CD4-positive, CD25-positive, alpha-beta regulatory T cell (primary cell): ENCODE measurements at regions not wholly inside any gene's neighbourhood (a gene's known extent, or its start where the extent isn't known, plus 50 kb on each side); places are given as distances from the start of the nearest gene placed in this dataset.
"Not testable (repeated sequence)": the region's sequence is repeated elsewhere in the genome, so short reads cannot be mapped to it uniquely, and the experiment has no call there.

Experiments used
- ATAC-seq, 2 donors: fragments of 150-1000 bp; cut with Tn5 transposase; one replicate each; pipeline ENCODE4 v1.10.0; 2021; ENCODE audit warnings: low read depth in 2 of 2, moderate number of reproducible peaks in 2 of 2, moderate library complexity in 1 of 2
- DNase-seq, 3 donors: peaks; one replicate each; pipeline versions ENCODE4 v3.0.0 to v3.0.0-alpha.2; 2012 to 2022; ENCODE audit warnings: mixed read lengths in 1 of 3
- H3K27ac ChIP-seq: one replicate; pipeline ENCODE4 v1.7.0; 2013; ENCODE audit warnings: mild to moderate bottlenecking, low read length; ENCODE audit not compliant: insufficient read depth, poor library complexity, severe bottlenecking
- H3K27me3 ChIP-seq: one replicate; pipeline ENCODE4 v1.7.0; 2013; ENCODE audit warnings: low read length; ENCODE audit not compliant: control insufficient read depth, insufficient read depth
- H3K36me3 ChIP-seq: one replicate; pipeline ENCODE4 v1.7.0; 2013; ENCODE audit warnings: mild to moderate bottlenecking, low read length, moderate library complexity; ENCODE audit not compliant: control insufficient read depth, insufficient read depth
- H3K4me1 ChIP-seq: 2 replicates; pipeline ENCODE4 v1.7.0; 2013; ENCODE audit warnings: mild to moderate bottlenecking, low read length; ENCODE audit not compliant: insufficient read depth, control insufficient read depth, poor library complexity, severe bottlenecking
- H3K4me3 ChIP-seq: one replicate; pipeline ENCODE4 v1.7.0; 2013; ENCODE audit warnings: low read depth, mild to moderate bottlenecking, low read length, moderate library complexity
- H3K9me3 ChIP-seq, 2 experiments: 1 replicate in 1 of 2; 2 replicates in 1 of 2; pipeline ENCODE4 v1.7.0; 2013; ENCODE audit warnings: low read length in 2 of 2, mild to moderate bottlenecking in 1 of 2, moderate library complexity in 1 of 2; ENCODE audit not compliant: control insufficient read depth in 2 of 2
- H3K27ac Mint-ChIP-seq, 3 donors: one replicate each; pipeline ENCODE4 v1.8.0; 2020 to 2022; ENCODE audit warnings: mild to moderate bottlenecking in 3 of 3, mixed read lengths in 3 of 3, moderate library complexity in 2 of 3
- H3K27me3 Mint-ChIP-seq: one replicate; pipeline ENCODE4 v1.8.0; 2022; ENCODE audit warnings: mild to moderate bottlenecking, mixed read lengths
- H3K36me3 Mint-ChIP-seq: one replicate; pipeline ENCODE4 v1.8.0; 2020; ENCODE audit warnings: mixed read lengths
- H3K4me1 Mint-ChIP-seq, 4 donors: one replicate each; pipeline ENCODE4 v1.8.0; 2020 to 2022; ENCODE audit warnings: mixed read lengths in 4 of 4, mild to moderate bottlenecking in 1 of 4
- H3K4me3 Mint-ChIP-seq, 4 donors: one replicate each; pipeline ENCODE4 v1.8.0; 2020 to 2022; ENCODE audit warnings: mild to moderate bottlenecking in 4 of 4, mixed read lengths in 4 of 4, moderate library complexity in 3 of 4
- H3K9me3 Mint-ChIP-seq, 7 donors: one replicate each; pipeline ENCODE4 v1.8.0; 2020 to 2022; ENCODE audit warnings: mixed read lengths in 7 of 7, mild to moderate bottlenecking in 3 of 7, moderate library complexity in 2 of 7

DNA sequence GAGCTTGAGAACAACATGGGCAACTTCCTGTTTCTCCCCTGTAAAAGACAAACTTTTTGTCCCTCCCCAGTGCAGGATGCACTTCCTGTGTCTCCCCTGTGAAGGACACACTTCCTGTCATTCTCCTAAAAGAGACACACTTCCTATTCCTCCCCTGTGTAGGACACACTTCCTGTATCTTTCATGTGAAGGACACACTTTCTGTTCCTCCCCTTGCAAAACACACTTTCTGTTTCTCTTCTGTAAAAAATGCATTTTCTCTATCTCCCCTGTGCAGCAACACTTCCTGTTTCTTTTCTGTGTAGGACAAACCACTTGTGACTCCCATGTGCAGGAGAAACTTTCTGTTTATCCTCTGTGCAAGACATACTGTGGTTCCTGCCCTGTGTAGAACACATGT lies 488.6 kb upstream of the USP9Y start:
- peaks cover 0 to 28% of the 10 kb centered on the region in 2 experiments for H3K9me3 ChIP-seq
- no peaks in the 10 kb centered on the region for H3K36me3 ChIP-seq
- H3K4me3 ChIP-seq: peak overlapping the region; percentile 2
- no peak overlapping the region for H3K27ac Mint-ChIP-seq
- no peaks in the 10 kb centered on the region for H3K27me3 ChIP-seq
- H3K36me3 Mint-ChIP-seq: no peaks in the 10 kb centered on the region
- peaks cover 0 to 43% (median 0%) of the 10 kb centered on the region in 7 donors for H3K9me3 Mint-ChIP-seq
- H3K27ac ChIP-seq: no peak overlapping the region
- H3K27me3 Mint-ChIP-seq: no peaks in the 10 kb centered on the region
- H3K4me1 ChIP-seq: no peaks in the 10 kb centered on the region
- ATAC-seq (no peak), DNase-seq (no peak)
- H3K4me1 Mint-ChIP-seq: peaks cover 0 to 16% (median 6%) of the 10 kb centered on the region in 4 donors
- H3K4me3 Mint-ChIP-seq: no peak overlapping the region

DNA sequence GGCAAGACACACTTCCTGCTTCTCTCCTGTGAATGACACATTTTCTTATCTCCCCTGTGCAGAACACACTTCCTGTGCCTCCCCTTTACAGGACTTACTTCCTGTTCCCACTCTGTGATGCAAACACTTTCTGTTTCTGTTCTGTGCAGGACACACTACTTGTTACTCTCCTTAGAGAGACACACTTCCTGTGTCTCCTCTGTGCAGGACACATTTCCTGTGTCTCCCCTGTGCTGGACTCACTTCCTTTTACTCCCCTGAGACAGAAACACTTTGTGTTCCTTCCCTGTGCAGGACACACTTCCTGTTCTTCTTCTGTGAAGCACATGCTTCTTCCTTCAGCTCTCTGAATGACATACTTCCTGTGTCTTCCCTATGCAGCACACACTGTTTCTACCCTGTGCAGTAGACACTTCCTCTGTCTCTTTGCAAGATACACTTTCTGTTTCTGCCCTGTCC lies 485.4 kb upstream of the USP9Y start:
- Histone ChIP-seq H3K36me3 (no peaks in the 10 kb centered on the region), H3K4me1 (no peaks in the 10 kb centered on the region), H3K9me3 (peaks cover 0 to 28% of the 10 kb centered on the region in 2 experiments), H3K4me3 (peak overlapping the region; percentile 51), H3K27ac (no peak overlapping the region), H3K27me3 (no peaks in the 10 kb centered on the region)
- H3K27ac Mint-ChIP-seq: peak overlapping the region in 1 of 3 donors; percentile 82
- no peaks in the 10 kb centered on the region for H3K27me3 Mint-ChIP-seq
- ATAC-seq (peak; percentile 50 to 62), DNase-seq (no peak)
- no peak overlapping the region for H3K4me3 Mint-ChIP-seq
- peaks cover 0 to 16% (median 6%) of the 10 kb centered on the region in 4 donors for H3K4me1 Mint-ChIP-seq
- H3K9me3 Mint-ChIP-seq: peaks cover 0 to 43% (median 0%) of the 10 kb centered on the region in 7 donors
- no peaks in the 10 kb centered on the region for H3K36me3 Mint-ChIP-seq

GRCh38 chrY:12230921-12231320 lies 470.1 kb upstream of the USP9Y start:
- Histone ChIP-seq H3K36me3 (no peaks in the 10 kb centered on the region), H3K27me3 (no peaks in the 10 kb centered on the region), H3K9me3 (no peaks in the 10 kb centered on the region), H3K4me3 (no peak overlapping the region), H3K27ac (no peak overlapping the region), H3K4me1 (no peaks in the 10 kb centered on the region)
- no peak overlapping the region for H3K27ac Mint-ChIP-seq
- no peaks in the 10 kb centered on the region for H3K27me3 Mint-ChIP-seq
- no peaks in the 10 kb centered on the region for H3K9me3 Mint-ChIP-seq
- H3K36me3 Mint-ChIP-seq: no peaks in the 10 kb centered on the region
- no peak for ATAC-seq
- DNase-seq: no peak
- H3K4me1 Mint-ChIP-seq: no peaks in the 10 kb centered on the region
- H3K4me3 Mint-ChIP-seq: no peak overlapping the region

DNA sequence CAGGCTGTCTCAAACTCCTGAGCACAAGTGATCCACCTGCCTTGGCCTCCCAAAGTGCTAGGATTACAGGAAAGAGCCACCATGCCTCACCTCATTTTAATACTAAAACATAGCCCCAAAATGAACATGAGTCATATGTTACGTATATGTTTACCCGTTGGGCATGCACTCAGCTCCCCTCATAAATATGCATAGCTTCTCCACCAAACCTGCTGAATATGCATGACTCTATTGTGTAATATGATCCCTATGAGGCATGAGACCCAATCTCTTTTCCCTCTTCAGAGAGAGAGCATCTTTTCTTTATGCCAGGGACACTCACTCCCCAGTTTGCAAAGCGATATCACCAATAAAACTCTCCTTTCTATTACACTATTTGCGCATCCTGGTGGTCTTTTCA lies 464.6 kb upstream of the USP9Y start:
- no peak overlapping the region for H3K27ac Mint-ChIP-seq
- Histone ChIP-seq H3K4me3 (no peak overlapping the region), H3K27me3 (no peaks in the 10 kb centered on the region), H3K27ac (no peak overlapping the region), H3K36me3 (no peaks in the 10 kb centered on the region), H3K4me1 (no peaks in the 10 kb centered on the region), H3K9me3 (no peaks in the 10 kb centered on the region)
- H3K4me3 Mint-ChIP-seq: no peak overlapping the region
- H3K27me3 Mint-ChIP-seq: no peaks in the 10 kb centered on the region
- DNase-seq (no peak), ATAC-seq (no peak)
- H3K36me3 Mint-ChIP-seq: no peaks in the 10 kb centered on the region
- H3K4me1 Mint-ChIP-seq: no peaks in the 10 kb centered on the region
- H3K9me3 Mint-ChIP-seq: no peaks in the 10 kb centered on the region

DNA sequence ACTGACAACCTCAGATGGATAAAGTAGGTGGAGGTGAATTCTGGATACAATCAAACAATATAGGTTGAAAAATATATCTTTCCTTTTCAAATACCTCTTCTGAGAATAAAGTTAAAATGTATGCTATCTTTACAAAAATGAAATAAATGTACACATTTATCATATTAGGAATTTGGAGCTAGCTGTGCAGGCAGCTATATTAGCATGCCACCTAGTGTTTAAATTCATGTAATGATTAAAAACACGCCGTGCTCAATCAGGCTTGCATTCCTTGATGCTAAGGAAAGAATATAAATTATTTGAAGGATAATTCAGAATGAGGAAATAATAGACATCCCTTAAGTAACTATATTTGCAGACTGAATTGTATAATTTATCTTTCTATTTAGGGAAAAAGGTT lies 460.7 kb upstream of the USP9Y start:
- H3K36me3 Mint-ChIP-seq, H3K4me1 ChIP-seq, H3K27me3 ChIP-seq, DNase-seq, H3K9me3 Mint-ChIP-seq, H3K4me3 Mint-ChIP-seq, H3K4me1 Mint-ChIP-seq, H3K4me3 ChIP-seq, H3K27ac Mint-ChIP-seq, H3K27me3 Mint-ChIP-seq, H3K27ac ChIP-seq, H3K9me3 ChIP-seq, H3K36me3 ChIP-seq, ATAC-seq: not testable (repeated sequence)

- H3K27ac ChIP-seq: no peak overlapping the region
- no peaks in the 10 kb centered on the region for H3K27me3 ChIP-seq
These were observed 456.9 kb upstream of the USP9Y start for GRCh38 chrY:12244146-12244545.

DNA sequence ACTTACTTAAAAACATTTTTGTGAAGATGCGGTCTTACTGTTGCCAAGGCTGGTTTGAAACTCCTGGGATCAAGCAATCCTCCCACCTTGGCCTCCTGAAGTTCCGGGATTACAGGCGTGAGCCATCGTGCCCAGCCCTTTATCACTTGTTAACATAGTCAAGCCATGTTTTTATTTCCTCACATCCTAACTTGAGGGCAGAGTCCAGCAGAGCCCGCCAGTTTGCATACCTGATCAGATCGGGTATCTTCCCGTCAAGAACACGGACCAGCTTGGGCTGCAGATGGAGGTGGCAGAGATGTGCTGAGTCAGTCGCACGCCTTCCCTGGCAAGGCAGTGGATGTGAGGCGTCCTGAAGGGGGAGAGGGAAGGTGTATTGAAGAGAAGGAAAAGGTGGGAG lies 447.3 kb upstream of the USP9Y start:
- H3K36me3 Mint-ChIP-seq: no peaks in the 10 kb centered on the region
- H3K27ac Mint-ChIP-seq: no peak overlapping the region
- Histone ChIP-seq H3K27ac (no peak overlapping the region), H3K4me1 (no peaks in the 10 kb centered on the region), H3K4me3 (no peak overlapping the region), H3K36me3 (no peaks in the 10 kb centered on the region), H3K9me3 (no peaks in the 10 kb centered on the region), H3K27me3 (no peaks in the 10 kb centered on the region)
- no peaks in the 10 kb centered on the region for H3K9me3 Mint-ChIP-seq
- DNase-seq (no peak), ATAC-seq (no peak)
- no peaks in the 10 kb centered on the region for H3K27me3 Mint-ChIP-seq
- H3K4me1 Mint-ChIP-seq: no peaks in the 10 kb centered on the region
- H3K4me3 Mint-ChIP-seq: no peak overlapping the region

More at GRCh38 chrY:12244146-12244545, 456.9 kb upstream of the USP9Y start:
- Histone ChIP-seq H3K9me3 (no peaks in the 10 kb centered on the region), H3K4me3 (no peak overlapping the region), H3K4me1 (no peaks in the 10 kb centered on the region), H3K36me3 (no peaks in the 10 kb centered on the region)
- Mint-ChIP-seq H3K4me1 (no peaks in the 10 kb centered on the region), H3K4me3 (no peak overlapping the region), H3K9me3 (no peaks in the 10 kb centered on the region), H3K27me3 (no peaks in the 10 kb centered on the region), H3K27ac (no peak overlapping the region), H3K36me3 (no peaks in the 10 kb centered on the region)
- no peak for DNase-seq
- no peak for ATAC-seq

DNA sequence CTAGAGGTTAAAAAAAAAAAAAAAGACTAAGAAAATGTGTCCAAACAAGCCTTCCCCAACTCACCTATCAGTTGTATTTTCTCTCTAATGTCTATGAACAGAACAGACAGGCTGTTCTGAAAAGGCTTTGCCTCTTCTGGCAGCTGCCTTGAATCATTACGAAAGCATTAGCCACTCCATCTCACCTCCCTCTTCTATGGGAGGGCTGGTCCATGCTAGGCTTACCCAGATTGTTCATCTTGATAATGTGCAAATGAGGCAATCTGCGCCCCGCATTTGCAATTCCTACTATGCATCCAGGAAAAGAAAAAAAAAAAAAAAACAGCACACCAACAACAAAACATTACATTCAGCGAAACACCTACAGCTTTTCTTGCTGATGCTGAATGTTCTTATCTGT lies 429.9 kb upstream of the USP9Y start:
- no peak for ATAC-seq
- no peak overlapping the region for H3K27ac Mint-ChIP-seq
- no peaks in the 10 kb centered on the region for H3K9me3 Mint-ChIP-seq
- Histone ChIP-seq H3K4me3 (no peak overlapping the region), H3K27me3 (no peaks in the 10 kb centered on the region), H3K9me3 (no peaks in the 10 kb centered on the region), H3K36me3 (no peaks in the 10 kb centered on the region), H3K27ac (no peak overlapping the region), H3K4me1 (no peaks in the 10 kb centered on the region)
- H3K27me3 Mint-ChIP-seq: no peaks in the 10 kb centered on the region
- no peak overlapping the region for H3K4me3 Mint-ChIP-seq
- H3K4me1 Mint-ChIP-seq: no peaks in the 10 kb centered on the region
- DNase-seq: no peak
- no peaks in the 10 kb centered on the region for H3K36me3 Mint-ChIP-seq
